HCT116 (cell line): ENCODE measurements at regions not wholly inside any gene's neighbourhood (a gene's known extent, or its start where the extent isn't known, plus 50 kb on each side); places are given as distances from the start of the nearest gene placed in this dataset.
"Not testable (repeated sequence)": the region's sequence is repeated elsewhere in the genome, so short reads cannot be mapped to it uniquely, and the experiment has no call there.

Source experiments
- ATAC-seq: fragments of 200-7000 bp; cut with Tn5 transposase; 2 replicates; pipeline ENCODE4 v1.9.1; 2020; ENCODE audit warnings: mild to moderate bottlenecking, moderate library complexity
- BruUV-seq: library from RNA; stranded (reverse); fragments of 400-500 nt; replicated peaks from 2 replicates; lab custom pipeline; 2021; lab: Mats Ljungman, UMichigan
- CTCF ChIA-PET: fragments of 300-600 bp; sonication (Branson Sonifier 250); formaldehyde crosslinking; loops from one replicate; lab custom pipeline; 2021; ENCODE audit warnings: antibody characterized with exemption; lab: Charles Lee
- POLR2A ChIA-PET: fragments of 300-600, 350-600 bp; sonication (Branson Sonifier 250); formaldehyde crosslinking; loops from one replicate; lab custom pipeline; 2021; ENCODE audit warnings: antibody characterized with exemption; lab: Charles Lee
- RAD21 ChIA-PET, 2 experiments: fragments of 300-600 bp; sonication (Branson Sonifier 250); formaldehyde crosslinking; loops; one replicate each; lab custom pipeline; 2023; ENCODE audit warnings: low total read pairs in 2 of 2; ENCODE audit not compliant: uncharacterized antibody in 2 of 2, unreplicated experiment in 2 of 2, low non-redundant PET in 1 of 2; lab: Charles Lee
- DNase-seq: peaks from one replicate; pipeline ENCODE4 v3.0.0-alpha.2; 2010; ENCODE audit warnings: low read depth, low spot score
- H2AFZ ChIP-seq: fragments of 200-600 bp; shearing (Covaris generic), sonication (generic); 2 replicates; pipeline ENCODE4 v1.6.1; 2017; ENCODE audit warnings: low read depth, mixed run types, mixed read lengths, antibody characterized with exemption, low read length; ENCODE audit not compliant: poor library complexity, severe bottlenecking
- H3K27ac ChIP-seq: 2 replicates; pipeline ENCODE4 v1.5.1; 2012; ENCODE audit warnings: low read depth, low read length
- H3K27me3 ChIP-seq: fragments of 200-600 bp; sonication (generic); 2 replicates; pipeline ENCODE4 v1.6.1; 2016; ENCODE audit warnings: mixed run types, low read length, mixed read lengths; ENCODE audit not compliant: insufficient read depth
- H3K36me3 ChIP-seq, 2 experiments: fragments of 200-500 bp in 1 of 2; fragments of 200-600 bp in 1 of 2; sonication (Bioruptor generic) in 1 of 2; sonication (generic) in 1 of 2; 2 replicates each; pipeline versions ENCODE4 v1.5.1 to v1.6.1; 2014 to 2016; ENCODE audit warnings: low read length in 2 of 2, inconsistent platforms in 1 of 2, mixed read lengths in 1 of 2, mixed run types in 1 of 2; ENCODE audit not compliant: insufficient read depth in 2 of 2, control insufficient read depth in 1 of 2
- H3K4me1 ChIP-seq, 2 experiments: fragments of 200-600 bp in 1 of 2; sonication (generic) in 1 of 2; 2 replicates each; pipeline versions ENCODE4 v1.5.1 to v1.6.1; 2012 to 2017; ENCODE audit warnings: low read length in 2 of 2, inconsistent platforms in 1 of 2, mild to moderate bottlenecking in 1 of 2, mixed read lengths in 1 of 2, mixed run types in 1 of 2, moderate library complexity in 1 of 2; ENCODE audit not compliant: insufficient read depth in 2 of 2, control insufficient read depth in 1 of 2
- H3K4me2 ChIP-seq: fragments of 200-600 bp; sonication (generic); 2 replicates; pipeline ENCODE4 v1.6.1; 2017; ENCODE audit warnings: mixed run types, low read length, mixed read lengths
- H3K4me3 ChIP-seq, 2 experiments: fragments of 200-600 bp in 1 of 2; sonication (generic) in 1 of 2; replicated peaks in 1 of 2; 2 replicates each; pipeline ENCODE4 v1.5.1; 2011 to 2016; ENCODE audit warnings: low read length in 2 of 2, control low read depth in 1 of 2, low read depth in 1 of 2, mild to moderate bottlenecking in 1 of 2, mixed read lengths in 1 of 2, mixed run types in 1 of 2
- H3K79me2 ChIP-seq: fragments of 200-600 bp; sonication (generic); 2 replicates; pipeline ENCODE4 v1.6.1; 2017; ENCODE audit warnings: mild to moderate bottlenecking, mixed run types, low read length, moderate library complexity, mixed read lengths; ENCODE audit not compliant: insufficient read depth
- H3K9ac ChIP-seq: fragments of 200-600 bp; sonication (generic); 2 replicates; pipeline ENCODE4 v1.6.1; 2016; ENCODE audit warnings: low read length, mixed read lengths
- H3K9me2 ChIP-seq: fragments of 200-600 bp; sonication (generic), shearing (Covaris generic); 2 replicates; pipeline ENCODE4 v1.6.1; 2017; ENCODE audit warnings: mixed run types, mild to moderate bottlenecking, moderate library complexity; ENCODE audit not compliant: insufficient read depth
- H3K9me3 ChIP-seq, 2 experiments: fragments of 200-500 bp in 1 of 2; fragments of 200-600 bp in 1 of 2; sonication (Bioruptor generic) in 1 of 2; sonication (generic) in 1 of 2; 2 replicates each; pipeline ENCODE4 v1.6.1; 2014 to 2017; ENCODE audit warnings: low read length in 2 of 2, mixed read lengths in 2 of 2, inconsistent platforms in 1 of 2, low read depth in 1 of 2, mild to moderate bottlenecking in 1 of 2, mixed run types in 1 of 2, moderate library complexity in 1 of 2; ENCODE audit not compliant: control insufficient read depth in 1 of 2, insufficient read depth in 1 of 2
- H4K20me1 ChIP-seq: fragments of 200-600 bp; sonication (generic), shearing (Covaris generic); 2 replicates; pipeline ENCODE4 v1.6.1; 2017; ENCODE audit warnings: mixed run types, mild to moderate bottlenecking, moderate library complexity; ENCODE audit not compliant: insufficient read depth
- CBX3 ChIP-seq: IDR thresholded peaks from 2 replicates; pipeline ENCODE4 v1.6.1; 2012; ENCODE audit warnings: low read depth
- SRF ChIP-seq: IDR thresholded peaks from 2 replicates; pipeline ENCODE4 v1.6.1; 2012; ENCODE audit warnings: low read depth
- YY1 ChIP-seq: IDR thresholded peaks from 2 replicates; pipeline ENCODE4 v1.6.1; 2011; ENCODE audit warnings: low read length, low read depth, moderate library complexity, mild to moderate bottlenecking; ENCODE audit not compliant: insufficient replicate concordance; ENCODE audit errors: extremely low read depth
- ZNF274 ChIP-seq: fragments of 200-500 bp; sonication (Bioruptor generic); IDR thresholded peaks from 2 replicates; pipeline ENCODE4 v1.6.1; 2014; ENCODE audit warnings: mild to moderate bottlenecking, low read depth, low read length, inconsistent platforms
- intact Hi-C: fragments of 100-400 bp; cut with micrococcal nuclease; formaldehyde crosslinking; loops from 2 replicates; pipeline ENCODE4 v1.10.0; 2022

DNA sequence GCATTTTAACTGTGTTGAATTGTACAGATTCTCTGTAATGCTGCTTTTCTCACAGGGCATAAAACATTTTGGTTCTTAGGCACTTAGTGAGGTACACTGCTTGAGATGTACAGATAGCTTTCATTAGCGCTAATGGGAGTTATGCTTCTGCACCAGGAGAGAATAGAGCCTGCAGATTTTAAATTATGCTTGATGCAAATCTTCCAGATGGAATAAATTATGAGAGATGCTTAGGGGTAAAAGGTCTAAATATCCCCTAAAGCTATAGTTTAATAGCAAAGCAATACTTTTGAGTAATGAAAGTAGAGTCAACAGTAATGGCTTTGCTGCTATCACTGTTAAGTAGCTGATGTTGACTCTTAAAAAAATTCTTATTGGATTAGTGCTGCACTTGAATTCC is 248.9 kb downstream of the S1PR1 start:
- no peak for ATAC-seq
- H3K4me2 ChIP-seq = no peak overlapping the region
- TF ChIP-seq YY1 (no peak), SRF (no peak), ZNF274 (no peak), CBX3 (no peak)
- H3K9ac ChIP-seq = no peak overlapping the region
- no peaks in the 10 kb centered on the region for H3K9me2 ChIP-seq
- H3K36me3 ChIP-seq = no peaks in the 10 kb centered on the region
- H3K79me2 ChIP-seq = no peaks in the 10 kb centered on the region
- peaks cover 0 to 3% of the 10 kb centered on the region in 2 experiments; a peak in 1 of 4 replicates for H3K9me3 ChIP-seq
- no peak overlapping the region for H3K4me3 ChIP-seq
- intact Hi-C loops = no loop called here
- RAD21 ChIA-PET = no interaction called here
- H3K4me1 ChIP-seq = no peaks in the 10 kb centered on the region
- BruUV-seq = no TSS peak
- no peak overlapping the region for H2AFZ ChIP-seq
- H3K27me3 ChIP-seq = no peaks in the 10 kb centered on the region
- POLR2A ChIA-PET = no interaction called here
- DNase-seq = no peak
- CTCF ChIA-PET = no interaction called here
- H4K20me1 ChIP-seq = no peaks in the 10 kb centered on the region
- H3K27ac ChIP-seq = no peak overlapping the region

DNA sequence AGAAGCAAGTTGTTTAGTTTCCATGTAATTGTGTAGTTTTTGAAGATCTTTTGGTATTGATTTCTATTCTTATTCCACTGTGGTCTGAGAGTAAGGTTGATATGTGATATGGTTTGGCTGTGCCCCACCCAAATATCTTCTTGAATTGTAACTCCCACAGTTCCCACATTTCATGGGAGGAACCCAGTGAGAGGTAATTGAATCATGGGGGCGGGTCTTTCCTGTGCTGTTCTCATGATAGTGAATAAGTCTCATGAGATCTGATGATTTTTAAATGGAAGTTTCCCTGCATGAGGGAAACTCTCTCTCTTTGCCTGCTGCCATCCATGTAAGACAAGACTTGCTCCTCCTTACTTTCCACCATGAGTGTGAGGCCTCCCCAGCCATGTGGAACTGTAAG is 255.3 kb downstream of the S1PR1 start:
- CTCF ChIA-PET, RAD21 ChIA-PET, H3K36me3 ChIP-seq, ATAC-seq, H3K9ac ChIP-seq, H3K79me2 ChIP-seq, H3K4me2 ChIP-seq, H2AFZ ChIP-seq, H3K9me2 ChIP-seq, H3K4me1 ChIP-seq, H4K20me1 ChIP-seq, H3K4me3 ChIP-seq, H3K9me3 ChIP-seq, POLR2A ChIA-PET, DNase-seq, BruUV-seq, H3K27ac ChIP-seq, H3K27me3 ChIP-seq, intact Hi-C loops: not testable (repeated sequence)

- H2AFZ ChIP-seq, H3K4me2 ChIP-seq, RAD21 ChIA-PET, POLR2A ChIA-PET, H3K79me2 ChIP-seq, H3K9me2 ChIP-seq, H3K9me3 ChIP-seq, H3K27me3 ChIP-seq, BruUV-seq, H3K4me3 ChIP-seq, H3K4me1 ChIP-seq, ATAC-seq, H3K27ac ChIP-seq, H4K20me1 ChIP-seq, H3K36me3 ChIP-seq, H3K9ac ChIP-seq, CTCF ChIA-PET, intact Hi-C loops, DNase-seq: not testable (repeated sequence)
Observed at GRCh38 chr1:101493920-101494319, 257.1 kb downstream of the S1PR1 start.
